ENCODE measurements at regions not wholly inside any gene's neighbourhood (a gene's known extent, or its start where the extent isn't known, plus 50 kb on each side); places are given as distances from the start of the nearest gene placed in this dataset.
A peak's percentile ranks its signal among the peaks of the same experiment; 100 is the strongest.

DNA sequence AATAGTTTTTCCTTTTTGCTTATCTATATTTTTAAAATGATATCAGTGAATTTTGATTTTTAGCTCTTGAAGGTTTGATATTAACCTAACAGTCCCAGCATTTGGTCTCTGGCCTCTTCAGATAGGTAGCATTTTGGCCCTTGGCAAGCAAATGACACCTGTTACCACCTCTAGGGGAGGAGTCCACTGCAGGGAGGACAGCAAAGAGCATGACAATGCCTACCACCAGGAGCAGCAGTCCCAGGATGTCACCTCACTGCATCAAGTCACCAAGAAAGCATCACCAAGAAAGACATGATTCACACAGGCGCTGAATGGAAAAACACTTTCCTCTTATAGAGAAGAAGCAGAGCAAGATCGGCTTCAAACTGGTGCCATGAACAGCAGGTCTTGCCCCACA, 224.3 kb downstream of the UBE3D start:
- peak; percentile 13 for DNase-seq (ENCODE audit: low spot score)
- ChIA-PET POLR2A (no interaction called here), CTCF (no interaction called here)
- ATAC-seq = peak; percentile 53; the same call in 1 of the 2 replicates
- TF ChIP-seq, protein P1, sequence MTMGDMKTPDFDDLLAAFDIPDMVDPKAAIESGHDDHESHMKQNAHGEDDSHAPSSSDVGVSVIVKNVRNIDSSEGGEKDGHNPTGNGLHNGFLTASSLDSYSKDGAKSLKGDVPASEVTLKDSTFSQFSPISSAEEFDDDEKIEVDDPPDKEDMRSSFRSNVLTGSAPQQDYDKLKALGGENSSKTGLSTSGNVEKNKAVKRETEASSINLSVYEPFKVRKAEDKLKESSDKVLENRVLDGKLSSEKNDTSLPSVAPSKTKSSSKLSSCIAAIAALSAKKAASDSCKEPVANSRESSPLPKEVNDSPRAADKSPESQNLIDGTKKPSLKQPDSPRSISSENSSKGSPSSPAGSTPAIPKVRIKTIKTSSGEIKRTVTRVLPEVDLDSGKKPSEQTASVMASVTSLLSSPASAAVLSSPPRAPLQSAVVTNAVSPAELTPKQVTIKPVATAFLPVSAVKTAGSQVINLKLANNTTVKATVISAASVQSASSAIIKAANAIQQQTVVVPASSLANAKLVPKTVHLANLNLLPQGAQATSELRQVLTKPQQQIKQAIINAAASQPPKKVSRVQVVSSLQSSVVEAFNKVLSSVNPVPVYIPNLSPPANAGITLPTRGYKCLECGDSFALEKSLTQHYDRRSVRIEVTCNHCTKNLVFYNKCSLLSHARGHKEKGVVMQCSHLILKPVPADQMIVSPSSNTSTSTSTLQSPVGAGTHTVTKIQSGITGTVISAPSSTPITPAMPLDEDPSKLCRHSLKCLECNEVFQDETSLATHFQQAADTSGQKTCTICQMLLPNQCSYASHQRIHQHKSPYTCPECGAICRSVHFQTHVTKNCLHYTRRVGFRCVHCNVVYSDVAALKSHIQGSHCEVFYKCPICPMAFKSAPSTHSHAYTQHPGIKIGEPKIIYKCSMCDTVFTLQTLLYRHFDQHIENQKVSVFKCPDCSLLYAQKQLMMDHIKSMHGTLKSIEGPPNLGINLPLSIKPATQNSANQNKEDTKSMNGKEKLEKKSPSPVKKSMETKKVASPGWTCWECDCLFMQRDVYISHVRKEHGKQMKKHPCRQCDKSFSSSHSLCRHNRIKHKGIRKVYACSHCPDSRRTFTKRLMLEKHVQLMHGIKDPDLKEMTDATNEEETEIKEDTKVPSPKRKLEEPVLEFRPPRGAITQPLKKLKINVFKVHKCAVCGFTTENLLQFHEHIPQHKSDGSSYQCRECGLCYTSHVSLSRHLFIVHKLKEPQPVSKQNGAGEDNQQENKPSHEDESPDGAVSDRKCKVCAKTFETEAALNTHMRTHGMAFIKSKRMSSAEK (CRISPR knock-in tag; IDR thresholded peaks at IDR 0.05; ENCODE audit: borderline replicate concordance) = no peak
- TF ChIP-seq, protein P2, sequence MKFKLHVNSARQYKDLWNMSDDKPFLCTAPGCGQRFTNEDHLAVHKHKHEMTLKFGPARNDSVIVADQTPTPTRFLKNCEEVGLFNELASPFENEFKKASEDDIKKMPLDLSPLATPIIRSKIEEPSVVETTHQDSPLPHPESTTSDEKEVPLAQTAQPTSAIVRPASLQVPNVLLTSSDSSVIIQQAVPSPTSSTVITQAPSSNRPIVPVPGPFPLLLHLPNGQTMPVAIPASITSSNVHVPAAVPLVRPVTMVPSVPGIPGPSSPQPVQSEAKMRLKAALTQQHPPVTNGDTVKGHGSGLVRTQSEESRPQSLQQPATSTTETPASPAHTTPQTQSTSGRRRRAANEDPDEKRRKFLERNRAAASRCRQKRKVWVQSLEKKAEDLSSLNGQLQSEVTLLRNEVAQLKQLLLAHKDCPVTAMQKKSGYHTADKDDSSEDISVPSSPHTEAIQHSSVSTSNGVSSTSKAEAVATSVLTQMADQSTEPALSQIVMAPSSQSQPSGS (CRISPR knock-in tag; IDR thresholded peaks at IDR 0.05; ENCODE audit: borderline replicate concordance, low read depth) = no peak
- no peak for TF ChIP-seq SP1 (CRISPR knock-in tag; conservative IDR thresholded peaks at IDR 0.05)
- TF ChIP-seq, protein P3, sequence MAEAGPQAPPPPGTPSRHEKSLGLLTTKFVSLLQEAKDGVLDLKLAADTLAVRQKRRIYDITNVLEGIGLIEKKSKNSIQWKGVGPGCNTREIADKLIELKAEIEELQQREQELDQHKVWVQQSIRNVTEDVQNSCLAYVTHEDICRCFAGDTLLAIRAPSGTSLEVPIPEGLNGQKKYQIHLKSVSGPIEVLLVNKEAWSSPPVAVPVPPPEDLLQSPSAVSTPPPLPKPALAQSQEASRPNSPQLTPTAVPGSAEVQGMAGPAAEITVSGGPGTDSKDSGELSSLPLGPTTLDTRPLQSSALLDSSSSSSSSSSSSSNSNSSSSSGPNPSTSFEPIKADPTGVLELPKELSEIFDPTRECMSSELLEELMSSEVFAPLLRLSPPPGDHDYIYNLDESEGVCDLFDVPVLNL (CRISPR knock-in tag; IDR thresholded peaks at IDR 0.05; ENCODE audit: borderline replicate concordance, low read depth) = no peak
- no peak for TF ChIP-seq ZNF423 (CRISPR knock-in tag; IDR thresholded peaks at IDR 0.05)
- TF ChIP-seq ZBTB21 (CRISPR knock-in tag; IDR thresholded peaks at IDR 0.05; ENCODE audit: borderline replicate concordance) = no peak
- Mint-ChIP-seq H3K36me3 (no peaks in the 10 kb centered on the region), H3K27me3 (ENCODE audit: low read depth) (peaks cover 7% of the 10 kb centered on the region), H3K4me1 (peaks cover 2% of the 10 kb centered on the region), H3K9me3 (no peaks in the 10 kb centered on the region), H3K4me3 (no peak overlapping the region), H3K27ac (no peak overlapping the region)
